Esophagus squamous epithelium (tissue), 4 donors: ENCODE measurements at regions not wholly inside any gene's neighbourhood (a gene's known extent, or its start where the extent isn't known, plus 50 kb on each side); places are given as distances from the start of the nearest gene placed in this dataset.

ENCODE experiments used
- CTCF ChIP-seq, 6 experiments: fragments of 450-650 bp in 4 of 6; fragments of 200-600 bp in 2 of 6; sonication (generic) in 2 of 6; IDR thresholded peaks; one replicate each; pipeline ENCODE4 v1.5.1; 2016 to 2019; ENCODE audit warnings: antibody characterized with exemption in 6 of 6, mild to moderate bottlenecking in 4 of 6, moderate library complexity in 4 of 6
- POLR2A ChIP-seq, 4 donors: fragments of 450-650 bp; IDR thresholded peaks; one replicate each; pipeline ENCODE4 v1.6.1; 2017; ENCODE audit warnings: antibody characterized with exemption in 4 of 4, mild to moderate bottlenecking in 4 of 4, moderate library complexity in 3 of 4

- TF ChIP-seq CTCF (IDR thresholded peaks at IDR 0.05), result no peak
- no peak for TF ChIP-seq POLR2A (IDR thresholded peaks at IDR 0.05)
Observed at GRCh38 chr18:45538444-45538843, 76.8 kb upstream of the SLC14A2 start.
